ENCODE measurements at regions not wholly inside any gene's neighbourhood (a gene's known extent, or its start where the extent isn't known, plus 50 kb on each side); places are given as distances from the start of the nearest gene placed in this dataset.

DNA sequence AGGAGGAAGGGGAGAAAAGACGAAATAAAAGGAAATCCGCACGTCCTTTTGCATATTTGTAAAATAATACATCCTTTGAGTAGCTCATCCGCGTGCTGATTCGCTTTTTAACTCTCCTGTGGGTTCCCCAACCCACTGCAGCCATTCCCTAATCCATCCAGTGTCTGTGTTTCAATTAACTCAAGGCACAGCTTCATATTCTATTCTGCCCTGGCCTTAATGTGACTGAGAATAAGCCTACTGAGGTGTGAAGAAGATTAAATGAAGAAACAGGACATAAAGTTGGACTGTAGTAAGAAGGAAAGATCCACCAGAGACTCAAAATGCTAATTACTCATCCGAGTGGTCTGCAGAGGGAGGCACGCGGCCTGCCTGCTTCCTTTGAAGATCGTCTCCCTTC is 161.4 kb upstream of the SH3BP4 start:
- TF ChIP-seq, protein P1, sequence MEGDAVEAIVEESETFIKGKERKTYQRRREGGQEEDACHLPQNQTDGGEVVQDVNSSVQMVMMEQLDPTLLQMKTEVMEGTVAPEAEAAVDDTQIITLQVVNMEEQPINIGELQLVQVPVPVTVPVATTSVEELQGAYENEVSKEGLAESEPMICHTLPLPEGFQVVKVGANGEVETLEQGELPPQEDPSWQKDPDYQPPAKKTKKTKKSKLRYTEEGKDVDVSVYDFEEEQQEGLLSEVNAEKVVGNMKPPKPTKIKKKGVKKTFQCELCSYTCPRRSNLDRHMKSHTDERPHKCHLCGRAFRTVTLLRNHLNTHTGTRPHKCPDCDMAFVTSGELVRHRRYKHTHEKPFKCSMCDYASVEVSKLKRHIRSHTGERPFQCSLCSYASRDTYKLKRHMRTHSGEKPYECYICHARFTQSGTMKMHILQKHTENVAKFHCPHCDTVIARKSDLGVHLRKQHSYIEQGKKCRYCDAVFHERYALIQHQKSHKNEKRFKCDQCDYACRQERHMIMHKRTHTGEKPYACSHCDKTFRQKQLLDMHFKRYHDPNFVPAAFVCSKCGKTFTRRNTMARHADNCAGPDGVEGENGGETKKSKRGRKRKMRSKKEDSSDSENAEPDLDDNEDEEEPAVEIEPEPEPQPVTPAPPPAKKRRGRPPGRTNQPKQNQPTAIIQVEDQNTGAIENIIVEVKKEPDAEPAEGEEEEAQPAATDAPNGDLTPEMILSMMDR (IDR thresholded peaks at IDR 0.05; ENCODE audit: borderline replicate concordance, extremely low read depth, low read length, poor library complexity, severe bottlenecking): no peak
- TF ChIP-seq EZH2 (IDR thresholded peaks at IDR 0.05; ENCODE audit: borderline replicate concordance, low read depth, low read length, severe bottlenecking): no peak
- Histone ChIP-seq H2AFZ (ENCODE audit: low read depth, low read length) (no peak overlapping the region), H3K4me1 (ENCODE audit: insufficient read depth, low read length) (no peaks in the 10 kb centered on the region), H3K27ac (ENCODE audit: low read length) (no peak overlapping the region), H3K36me3 (ENCODE audit: insufficient read depth, low read length) (no peaks in the 10 kb centered on the region), H3K9me3 (ENCODE audit: insufficient read depth, low read length, severe bottlenecking) (no peaks in the 10 kb centered on the region), H4K20me1 (ENCODE audit: insufficient read depth, low read length) (no peaks in the 10 kb centered on the region), H3K27me3 (ENCODE audit: insufficient read depth, low read length, poor library complexity) (peaks cover 19% of the 10 kb centered on the region), H3K79me2 (ENCODE audit: insufficient read depth, low read length) (no peaks in the 10 kb centered on the region), H3K4me2 (ENCODE audit: insufficient read depth, low read length) (no peak overlapping the region), H3K4me3 (ENCODE audit: low read depth in 1 of 2, low read length in 2 of 2) (no peak overlapping the region), H3K9ac (ENCODE audit: low read depth, low read length) (no peak overlapping the region)
- DNase-seq (no peak), ATAC-seq (ENCODE audit: insufficient read depth, low read depth) (no peak)

DNA sequence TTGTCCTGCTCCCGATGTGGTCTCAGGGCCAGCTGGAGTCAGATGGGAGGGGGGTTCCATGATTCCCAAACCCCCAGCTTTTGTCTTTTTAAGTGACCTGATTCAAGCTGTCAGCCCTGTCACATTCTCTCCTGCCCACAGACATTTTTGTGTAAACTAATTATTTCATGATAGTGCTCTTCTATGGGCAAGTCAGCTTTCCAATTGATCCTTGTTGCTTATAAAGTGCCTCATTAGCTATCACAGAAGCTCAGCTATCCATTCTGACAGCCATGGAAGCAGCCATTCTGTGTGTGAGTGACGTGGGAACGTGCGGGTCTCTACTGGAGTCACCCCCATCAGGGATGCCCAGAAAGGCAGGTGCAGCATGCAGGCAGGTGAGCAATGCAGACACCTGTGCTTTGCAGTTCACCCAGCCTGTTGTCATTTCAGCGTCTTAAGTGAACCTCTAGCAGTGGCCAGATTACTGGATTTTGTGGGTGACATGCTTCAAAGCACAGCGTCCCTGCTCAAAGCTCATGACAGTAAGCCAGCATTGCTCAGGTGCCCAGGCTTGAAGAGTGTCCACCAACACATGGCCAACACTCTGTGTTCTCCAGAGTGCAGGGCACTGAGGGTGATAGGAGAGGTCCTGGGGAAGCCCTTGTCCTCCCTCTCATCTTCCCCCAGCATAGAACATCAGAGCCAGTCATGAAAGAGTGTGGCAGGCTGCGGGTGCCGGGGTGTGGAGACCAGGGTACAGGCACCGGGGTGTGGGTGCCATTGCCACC is 162.1 kb upstream of the SH3BP4 start:
- no peaks in the 10 kb centered on the region for H3K9me3 ChIP-seq (ENCODE audit: insufficient read depth, low read length, severe bottlenecking)

DNA sequence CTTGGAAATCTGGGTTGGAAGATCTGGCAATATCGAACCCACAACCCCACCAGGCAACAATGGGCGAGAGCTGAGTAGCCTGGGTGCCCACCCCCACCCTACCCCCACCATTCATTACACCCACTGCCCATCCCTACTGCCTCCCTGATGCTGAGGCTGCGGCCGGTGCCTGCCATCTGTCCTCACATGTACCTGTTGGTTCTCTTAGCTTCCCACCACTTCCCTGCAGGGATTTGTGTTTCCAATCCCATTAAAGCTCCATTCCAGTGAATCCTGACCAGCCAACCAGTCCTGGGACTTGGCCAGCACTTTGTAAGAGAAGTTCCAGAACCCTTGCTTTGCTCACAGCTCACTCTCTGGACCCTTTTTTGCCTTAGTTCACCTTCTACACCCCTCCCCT is 163.0 kb upstream of the SH3BP4 start:
- H3K27me3 ChIP-seq (ENCODE audit: insufficient read depth, low read length, poor library complexity): peaks cover 15% of the 10 kb centered on the region
- TF ChIP-seq, protein P1 (IDR thresholded peaks at IDR 0.05; ENCODE audit: borderline replicate concordance, extremely low read depth, low read length, poor library complexity, severe bottlenecking): no peak
- TF ChIP-seq EZH2 (IDR thresholded peaks at IDR 0.05; ENCODE audit: borderline replicate concordance, low read depth, low read length, severe bottlenecking): no peak
- H3K27ac ChIP-seq (ENCODE audit: low read length): no peak overlapping the region
- no peak overlapping the region for H2AFZ ChIP-seq (ENCODE audit: low read depth, low read length)
- H3K36me3 ChIP-seq (ENCODE audit: insufficient read depth, low read length): no peaks in the 10 kb centered on the region
- H3K4me1 ChIP-seq (ENCODE audit: insufficient read depth, low read length): no peaks in the 10 kb centered on the region
- H3K4me2 ChIP-seq (ENCODE audit: insufficient read depth, low read length): no peak overlapping the region
- ATAC-seq (ENCODE audit: insufficient read depth, low read depth): no peak
- H3K9ac ChIP-seq (ENCODE audit: low read depth, low read length): no peak overlapping the region
- no peak for DNase-seq
- H4K20me1 ChIP-seq (ENCODE audit: insufficient read depth, low read length): no peaks in the 10 kb centered on the region
- H3K9me3 ChIP-seq (ENCODE audit: insufficient read depth, low read length, severe bottlenecking): no peaks in the 10 kb centered on the region
- H3K4me3 ChIP-seq (ENCODE audit: low read depth in 1 of 2, low read length in 2 of 2): no peak overlapping the region
- H3K79me2 ChIP-seq (ENCODE audit: insufficient read depth, low read length): no peaks in the 10 kb centered on the region

More for the DNA sequence above, 162.1 kb upstream of the SH3BP4 start:
- Histone ChIP-seq H4K20me1 (ENCODE audit: insufficient read depth, low read length) (no peaks in the 10 kb centered on the region), H3K9ac (ENCODE audit: low read depth, low read length) (no peak overlapping the region), H3K27ac (ENCODE audit: low read length) (no peak overlapping the region), H3K4me3 (ENCODE audit: low read depth in 1 of 2, low read length in 2 of 2) (no peak overlapping the region), H3K36me3 (ENCODE audit: insufficient read depth, low read length) (no peaks in the 10 kb centered on the region), H3K79me2 (ENCODE audit: insufficient read depth, low read length) (no peaks in the 10 kb centered on the region), H3K4me2 (ENCODE audit: insufficient read depth, low read length) (no peak overlapping the region), H3K4me1 (ENCODE audit: insufficient read depth, low read length) (no peaks in the 10 kb centered on the region), H3K27me3 (ENCODE audit: insufficient read depth, low read length, poor library complexity) (peaks cover 15% of the 10 kb centered on the region), H2AFZ (ENCODE audit: low read depth, low read length) (no peak overlapping the region)
- TF ChIP-seq, protein P1 (IDR thresholded peaks at IDR 0.05; ENCODE audit: borderline replicate concordance, extremely low read depth, low read length, poor library complexity, severe bottlenecking): no peak
- no peak for TF ChIP-seq EZH2 (IDR thresholded peaks at IDR 0.05; ENCODE audit: borderline replicate concordance, low read depth, low read length, severe bottlenecking)
- DNase-seq: no peak
- no peak for ATAC-seq (ENCODE audit: insufficient read depth, low read depth)

All from DND-41 (cell line).